ENCODE measurements at regions not wholly inside any gene's neighbourhood (a gene's known extent, or its start where the extent isn't known, plus 50 kb on each side); places are given as distances from the start of the nearest gene placed in this dataset.

DNA sequence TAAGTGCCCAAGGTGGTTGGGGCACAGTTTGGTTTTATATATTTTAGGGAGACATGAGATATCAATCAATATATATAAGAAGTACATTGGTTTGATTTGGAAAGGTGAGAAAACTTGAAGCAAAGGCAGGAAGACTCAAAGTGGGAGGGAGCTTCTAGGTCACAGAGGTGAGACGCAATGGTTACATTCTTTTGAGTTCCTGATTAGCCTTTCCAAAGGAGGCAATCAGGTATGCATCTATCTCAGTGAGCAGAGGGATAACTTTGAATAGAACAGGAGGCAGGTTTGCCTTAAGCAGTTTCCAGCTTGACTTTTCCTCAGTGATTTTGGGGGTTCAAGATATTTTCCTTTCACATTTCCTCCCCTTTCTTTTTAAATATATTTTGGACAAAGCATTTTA is 58.0 kb upstream of the SLC35F1 start:
- H3K9me3 Mint-ChIP-seq (ENCODE audit: low read depth) = peaks cover 26% of the 10 kb centered on the region
- H3K36me3 Mint-ChIP-seq (ENCODE audit: low read depth) = no peaks in the 10 kb centered on the region
- no peak overlapping the region for H3K27ac Mint-ChIP-seq (ENCODE audit: unreplicated experiment)
- no peaks in the 10 kb centered on the region for H3K4me1 Mint-ChIP-seq (ENCODE audit: low read depth)
- no peaks in the 10 kb centered on the region for H3K27me3 Mint-ChIP-seq (ENCODE audit: low read depth)
- no peak overlapping the region for H3K4me3 Mint-ChIP-seq (ENCODE audit: unreplicated experiment)
- no peak for DNase-seq (ENCODE audit: low spot score)
- TF ChIP-seq, protein P1, sequence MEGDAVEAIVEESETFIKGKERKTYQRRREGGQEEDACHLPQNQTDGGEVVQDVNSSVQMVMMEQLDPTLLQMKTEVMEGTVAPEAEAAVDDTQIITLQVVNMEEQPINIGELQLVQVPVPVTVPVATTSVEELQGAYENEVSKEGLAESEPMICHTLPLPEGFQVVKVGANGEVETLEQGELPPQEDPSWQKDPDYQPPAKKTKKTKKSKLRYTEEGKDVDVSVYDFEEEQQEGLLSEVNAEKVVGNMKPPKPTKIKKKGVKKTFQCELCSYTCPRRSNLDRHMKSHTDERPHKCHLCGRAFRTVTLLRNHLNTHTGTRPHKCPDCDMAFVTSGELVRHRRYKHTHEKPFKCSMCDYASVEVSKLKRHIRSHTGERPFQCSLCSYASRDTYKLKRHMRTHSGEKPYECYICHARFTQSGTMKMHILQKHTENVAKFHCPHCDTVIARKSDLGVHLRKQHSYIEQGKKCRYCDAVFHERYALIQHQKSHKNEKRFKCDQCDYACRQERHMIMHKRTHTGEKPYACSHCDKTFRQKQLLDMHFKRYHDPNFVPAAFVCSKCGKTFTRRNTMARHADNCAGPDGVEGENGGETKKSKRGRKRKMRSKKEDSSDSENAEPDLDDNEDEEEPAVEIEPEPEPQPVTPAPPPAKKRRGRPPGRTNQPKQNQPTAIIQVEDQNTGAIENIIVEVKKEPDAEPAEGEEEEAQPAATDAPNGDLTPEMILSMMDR (IDR thresholded peaks at IDR 0.05) = no peak
